Activated CD8-positive, alpha-beta memory T cell treated with anti-CD3 and anti-CD28 coated beads, Interleukin-2, amount 50 U/mL, for 1 hour (primary cell): ENCODE measurements at regions not wholly inside any gene's neighbourhood (a gene's known extent, or its start where the extent isn't known, plus 50 kb on each side); places are given as distances from the start of the nearest gene placed in this dataset.
"Not testable (repeated sequence)": the region's sequence is repeated elsewhere in the genome, so short reads cannot be mapped to it uniquely, and the experiment has no call there.

Experiments used
- DNase-seq: peaks from one replicate; pipeline ENCODE4 v3.0.0-alpha.2; 2020; ENCODE audit errors: extremely low read depth

DNA sequence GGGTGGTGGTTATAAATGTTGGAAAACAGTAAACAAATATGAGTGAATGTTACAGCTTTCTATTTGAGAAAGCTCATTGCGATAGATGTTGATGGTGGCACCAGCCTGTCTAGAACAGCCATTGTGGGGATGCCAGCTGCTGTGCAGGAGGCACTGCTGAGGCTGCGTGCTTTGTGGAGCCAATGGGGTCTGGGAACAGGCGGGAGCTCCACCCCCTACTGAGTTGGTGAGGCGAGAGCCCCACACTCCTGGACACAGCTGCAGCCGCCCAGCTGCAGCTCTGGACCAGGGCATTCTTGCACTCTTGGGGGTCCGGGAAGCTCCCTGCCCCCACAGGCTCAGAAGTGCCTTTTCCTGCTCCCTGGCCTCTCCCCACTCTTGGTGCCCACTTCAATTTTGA, 1147.1 kb upstream of the LRRTM3 start:
- DNase-seq, result no peak

DNA sequence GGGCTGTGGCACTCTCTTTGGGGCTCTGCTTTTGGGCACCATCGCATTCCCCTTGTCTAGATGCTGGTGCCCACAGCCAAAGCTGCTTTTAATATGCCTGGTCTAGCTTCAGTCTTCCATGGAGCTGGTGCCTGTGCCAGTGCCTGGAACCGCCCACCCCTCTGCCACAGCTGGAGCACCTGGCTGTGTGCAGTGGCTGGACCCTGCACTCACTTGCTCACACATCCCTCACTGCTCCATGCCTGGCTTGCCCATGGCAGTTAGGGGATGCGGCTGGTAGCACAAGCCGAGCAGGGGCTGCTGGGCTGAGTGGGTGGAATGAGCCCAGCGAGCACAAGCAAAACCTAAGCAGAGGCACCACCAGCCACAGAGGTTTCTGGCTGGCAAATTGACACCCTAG, 1145.9 kb upstream of the LRRTM3 start:
- no peak for DNase-seq

DNA sequence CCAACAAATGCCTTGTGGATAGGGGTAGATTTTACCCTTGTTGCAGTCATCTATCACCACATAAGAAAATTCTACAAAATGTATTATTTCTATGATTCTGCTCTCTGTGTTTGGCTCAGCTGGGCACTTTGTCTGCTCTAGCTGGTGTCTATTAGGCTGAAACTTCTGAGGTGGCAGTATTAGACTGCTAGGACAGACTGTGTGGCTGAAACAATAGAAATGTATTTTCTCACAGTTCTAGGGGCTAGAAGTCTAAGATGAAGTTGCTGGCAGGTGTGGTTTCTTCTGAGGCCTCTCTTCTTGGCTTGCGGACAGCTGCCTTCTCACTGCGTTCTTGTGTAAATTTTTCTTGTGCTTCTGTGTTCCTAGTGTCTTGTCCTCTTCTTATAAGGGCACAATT, 1139.6 kb upstream of the LRRTM3 start:
- DNase-seq, result no peak

DNA sequence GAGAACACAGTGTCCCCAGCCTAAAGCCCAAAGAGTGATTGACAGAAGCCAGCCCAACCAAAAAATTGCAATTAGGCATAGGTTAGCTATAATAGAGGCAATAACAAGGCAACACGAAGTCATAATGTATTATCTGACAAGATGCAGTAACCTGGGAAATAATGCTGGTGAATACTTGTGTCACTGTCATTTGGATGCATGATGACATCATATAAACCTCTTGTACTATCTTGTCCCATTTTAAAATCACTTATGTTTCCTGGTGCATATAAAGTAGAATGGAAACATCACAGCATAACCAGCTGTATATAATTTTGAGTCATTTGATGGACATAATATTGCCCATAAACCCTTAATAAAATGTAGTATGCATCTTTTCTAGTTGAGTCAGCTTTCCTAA, 1138.3 kb upstream of the LRRTM3 start:
- DNase-seq, result no peak

DNA sequence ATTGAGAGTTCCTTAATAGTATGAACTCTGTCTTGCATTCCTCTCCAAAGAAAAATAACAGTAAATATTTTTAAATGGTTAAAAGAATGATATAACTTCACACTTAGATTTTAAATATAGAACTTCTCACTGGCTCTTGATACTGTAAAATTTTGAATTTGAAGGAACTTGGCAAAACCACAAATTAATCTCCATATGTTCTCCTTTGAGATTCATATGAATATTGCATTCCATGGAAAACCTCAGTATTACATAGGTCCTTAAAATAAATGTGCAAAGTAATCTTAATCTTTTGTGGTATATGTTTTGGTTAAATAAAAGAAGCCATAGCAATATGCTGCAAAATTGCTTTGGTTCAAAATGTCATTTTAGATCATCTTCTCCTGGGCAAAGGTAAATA, 1137.6 kb upstream of the LRRTM3 start:
- no peak for DNase-seq

DNA sequence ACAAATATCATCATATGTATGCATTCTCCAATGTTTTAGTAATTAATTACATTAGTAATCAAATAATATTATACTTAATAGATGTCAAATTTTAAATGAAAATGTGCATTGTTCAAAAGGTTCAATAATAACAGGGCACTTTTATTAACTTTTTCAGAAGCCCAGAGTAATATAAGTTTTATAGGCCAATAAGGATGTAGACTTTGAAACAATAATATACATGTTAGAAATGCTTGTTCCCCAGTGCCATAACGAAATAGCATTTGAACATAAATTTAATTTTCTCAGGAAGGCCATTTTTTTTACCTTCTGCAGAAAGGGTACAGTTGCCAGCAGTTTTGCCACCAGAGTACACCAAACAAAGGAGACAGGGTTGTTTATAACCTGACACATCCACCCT, 1133.9 kb upstream of the LRRTM3 start:
- no peak for DNase-seq

DNA sequence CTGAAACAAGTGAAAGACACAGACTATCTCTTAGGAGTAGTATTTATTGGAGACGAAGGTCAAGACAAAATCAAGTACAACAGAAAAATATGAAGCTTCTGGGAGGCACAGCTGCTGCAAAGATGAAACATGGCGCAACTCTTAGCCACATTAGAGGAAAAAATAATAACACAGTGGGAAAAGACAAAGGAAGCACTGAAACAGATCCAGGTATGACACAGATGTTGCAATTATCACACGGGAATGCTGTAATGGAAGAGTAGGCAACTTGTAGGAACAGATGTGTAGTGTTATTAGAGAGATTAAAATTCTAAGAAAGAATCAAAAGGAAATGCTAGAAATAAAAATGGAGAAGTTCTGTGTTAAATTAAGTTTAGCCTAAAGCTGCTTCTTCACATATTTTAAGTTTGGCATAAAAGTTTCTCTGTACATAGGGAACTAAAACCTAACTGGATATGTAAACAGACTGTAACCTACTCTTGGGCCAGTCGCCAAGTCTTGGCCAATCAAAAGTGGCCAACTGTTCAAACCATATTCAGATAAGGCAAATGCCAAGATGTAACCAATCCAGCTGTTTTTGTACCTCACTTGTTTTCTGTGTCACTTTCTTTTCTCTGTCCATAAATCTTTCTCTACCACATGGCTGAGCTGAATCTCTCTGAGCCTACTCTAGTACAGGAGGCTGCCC, 1132.0 kb upstream of the LRRTM3 start:
- no peak for DNase-seq

DNA sequence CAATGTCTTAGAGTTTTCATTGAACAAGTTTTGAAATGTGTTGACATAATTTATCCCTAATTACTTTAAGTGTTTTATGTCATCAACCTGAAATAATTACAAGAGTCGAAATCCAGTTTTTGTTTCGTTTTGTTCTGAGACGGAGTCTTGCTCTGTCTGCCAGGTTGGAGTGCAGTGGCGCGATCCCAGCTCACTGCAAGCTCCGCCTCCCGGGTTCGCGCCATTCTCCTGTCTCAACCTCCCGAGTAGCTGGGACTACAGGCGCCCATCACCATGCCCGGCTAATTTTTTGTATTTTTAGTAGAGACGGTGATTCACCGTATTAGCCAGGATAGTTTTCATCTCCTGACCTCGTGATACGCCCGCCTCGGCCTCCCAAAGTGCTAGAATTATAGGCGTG, 1131.0 kb upstream of the LRRTM3 start:
- not testable (repeated sequence) for DNase-seq

DNA sequence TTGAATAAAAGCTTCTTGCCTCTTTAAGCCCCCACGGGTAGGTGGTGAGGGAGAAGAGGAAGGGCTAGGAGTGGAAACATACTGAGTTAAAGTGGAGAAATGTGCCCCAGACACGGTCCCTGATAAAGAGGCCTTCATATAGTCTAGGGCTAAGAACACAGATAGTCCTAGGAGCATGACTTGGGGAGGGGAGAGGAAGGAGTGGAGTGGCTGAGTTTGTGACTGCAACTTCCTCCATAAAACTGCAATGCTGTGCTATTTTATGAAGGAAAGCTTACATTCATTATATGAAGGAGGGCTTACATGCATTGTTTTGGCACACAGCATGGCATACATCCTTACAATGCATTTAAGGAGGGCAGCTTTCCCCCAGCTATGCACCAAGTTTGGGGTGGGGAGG, 1129.4 kb upstream of the LRRTM3 start:
- DNase-seq, result no peak

DNA sequence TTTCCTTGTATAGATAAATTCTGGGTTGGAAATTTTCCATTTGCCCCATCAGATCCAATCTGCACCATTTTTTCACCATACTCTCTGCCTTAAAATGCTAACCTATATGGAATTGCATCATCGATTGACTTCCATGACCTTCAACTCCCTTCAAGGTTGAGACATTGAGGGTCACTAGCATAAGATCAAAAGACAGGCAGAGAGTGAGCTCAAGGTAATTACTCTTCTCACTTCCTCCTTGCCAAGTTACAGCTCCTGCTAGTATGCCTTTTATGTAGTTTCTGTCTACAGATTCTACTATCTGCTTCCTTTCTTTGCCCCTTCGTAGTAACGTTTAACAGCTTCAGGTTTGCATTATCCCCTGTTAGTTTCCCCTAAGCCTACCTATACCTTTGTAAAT, 1127.7 kb upstream of the LRRTM3 start:
- no peak for DNase-seq

DNA sequence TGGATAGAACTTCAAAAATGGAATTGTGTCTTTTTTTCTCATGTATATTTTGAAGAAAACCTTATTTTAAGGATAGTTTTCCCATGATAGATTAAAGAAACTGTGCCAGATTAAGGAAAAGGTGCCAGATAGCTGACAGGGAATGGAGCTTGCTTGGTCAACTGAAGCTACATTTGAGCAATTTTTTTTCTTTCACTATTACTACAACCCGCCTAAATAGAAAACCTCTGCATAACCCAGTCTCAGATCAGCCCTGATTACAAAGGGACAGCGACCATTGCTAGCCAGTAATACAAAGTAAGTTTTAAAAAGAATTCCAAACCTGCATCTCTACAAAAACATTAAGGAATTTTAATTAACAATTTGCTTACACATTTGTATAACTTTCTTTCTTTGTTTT, 1123.4 kb upstream of the LRRTM3 start:
- DNase-seq, result no peak

DNA sequence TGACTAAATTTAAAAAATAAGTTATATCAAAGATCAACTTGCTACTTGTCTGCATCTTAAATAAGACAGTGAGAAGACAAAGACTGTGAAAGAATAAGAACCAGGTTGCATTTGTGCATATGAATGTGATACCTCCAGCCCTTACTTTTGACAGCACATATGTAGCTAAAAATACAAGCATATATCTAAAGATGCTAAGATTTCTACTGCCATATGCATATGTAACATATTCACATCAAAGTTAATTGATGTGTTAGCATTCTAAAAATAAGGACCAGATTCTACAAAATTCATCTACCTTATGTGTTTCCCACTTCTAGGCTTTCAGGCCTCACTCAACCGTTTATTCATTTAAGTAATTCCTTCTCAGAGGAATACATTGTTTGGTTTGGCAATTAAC, 1120.3 kb upstream of the LRRTM3 start:
- no peak for DNase-seq

DNA sequence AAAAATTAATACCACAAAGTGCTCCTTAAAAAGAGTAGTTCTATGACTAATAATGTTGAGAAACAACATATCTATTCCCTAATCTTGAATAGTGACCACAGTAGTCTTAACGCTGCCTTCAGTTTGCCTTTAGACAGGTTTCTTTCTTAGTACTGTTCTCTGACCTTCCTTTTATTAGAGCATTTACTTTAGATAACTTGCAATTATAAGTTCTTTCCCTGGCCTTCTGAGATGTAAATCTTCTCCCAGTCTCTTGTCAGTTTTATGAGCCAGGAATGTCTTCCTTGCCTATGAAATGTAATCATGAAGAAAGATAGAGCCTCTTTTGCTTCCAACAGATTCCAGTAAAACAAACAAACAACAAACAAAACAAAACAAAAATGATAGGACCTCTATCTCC, 1119.8 kb upstream of the LRRTM3 start:
- DNase-seq, result no peak

DNA sequence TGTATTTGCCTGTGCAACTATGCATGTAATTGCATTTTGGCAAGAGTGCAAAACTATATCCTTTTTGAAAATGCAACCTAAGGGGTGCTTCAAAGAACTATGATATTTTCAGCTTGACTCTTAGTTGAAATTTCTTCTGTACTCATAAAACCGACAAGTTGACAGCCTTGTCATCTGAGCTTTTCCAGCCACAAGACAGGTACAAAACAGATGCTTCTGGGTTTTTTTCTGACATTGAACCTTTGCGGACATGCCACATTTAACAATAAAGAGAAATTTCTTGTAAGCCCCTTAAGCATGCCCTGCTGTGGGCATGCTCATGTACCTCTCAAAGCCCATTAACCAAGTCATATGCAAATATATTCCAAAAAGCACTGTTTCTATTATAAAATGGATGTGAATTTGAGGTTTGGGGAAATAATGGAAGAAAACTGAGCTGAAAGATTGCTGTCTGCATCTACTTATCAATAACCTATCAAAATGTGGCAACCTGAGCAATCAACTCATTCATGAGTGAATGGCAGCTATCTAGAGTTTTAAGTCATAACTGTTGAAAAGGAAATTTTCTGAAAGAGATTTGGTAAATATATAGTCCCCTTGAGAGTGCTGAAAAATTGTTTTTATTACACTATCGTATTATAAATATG, 1117.0 kb upstream of the LRRTM3 start:
- DNase-seq, result no peak

DNA sequence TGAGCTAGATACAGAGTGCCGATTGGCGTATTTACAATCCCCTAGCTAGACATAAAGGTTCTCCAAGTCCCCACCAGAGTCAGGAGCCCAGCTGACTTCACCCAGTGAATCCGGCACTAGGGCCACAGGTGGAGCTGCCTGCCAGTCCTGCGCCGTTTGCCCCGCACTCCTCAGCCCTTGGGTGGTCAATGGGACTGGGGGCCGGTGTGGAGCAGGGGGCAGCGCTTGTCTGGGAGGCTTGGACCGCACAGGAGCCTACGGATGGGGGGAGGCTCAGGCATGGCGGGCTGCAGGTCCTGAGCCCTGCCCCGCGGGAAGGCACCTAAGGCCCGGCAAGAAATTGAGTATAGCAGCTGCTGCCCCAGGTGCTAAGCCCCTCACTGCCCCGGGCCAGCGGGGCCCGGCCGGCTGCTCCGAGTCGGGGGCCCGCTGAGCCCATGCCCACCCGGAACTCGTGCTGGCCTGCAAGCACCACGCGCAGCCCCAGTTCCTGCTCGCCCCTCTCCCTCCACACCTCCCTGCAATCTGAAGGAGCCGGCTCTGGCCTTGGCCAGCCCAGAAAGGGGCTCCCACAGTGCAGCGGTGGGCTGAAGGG, 1113.8 kb upstream of the LRRTM3 start:
- DNase-seq, result no peak

DNA sequence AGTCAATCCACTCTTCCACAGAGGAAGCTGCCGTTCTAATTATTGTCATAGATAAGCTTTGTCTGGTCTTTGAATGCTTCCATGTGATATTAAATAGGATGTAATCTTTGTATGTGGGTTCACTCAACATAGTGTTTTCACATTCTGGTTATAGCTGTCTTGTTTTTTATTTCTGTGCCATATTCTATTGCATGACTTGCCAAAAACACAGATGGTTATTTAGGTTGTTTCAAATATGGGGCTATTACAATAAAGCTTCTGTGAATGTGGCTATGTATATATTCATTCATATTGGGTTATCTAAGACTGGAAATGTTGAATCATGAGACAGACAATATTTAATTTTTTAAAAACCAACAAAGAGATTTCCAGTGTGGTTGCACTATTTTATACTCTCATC, 1109.3 kb upstream of the LRRTM3 start:
- DNase-seq, result no peak

DNA sequence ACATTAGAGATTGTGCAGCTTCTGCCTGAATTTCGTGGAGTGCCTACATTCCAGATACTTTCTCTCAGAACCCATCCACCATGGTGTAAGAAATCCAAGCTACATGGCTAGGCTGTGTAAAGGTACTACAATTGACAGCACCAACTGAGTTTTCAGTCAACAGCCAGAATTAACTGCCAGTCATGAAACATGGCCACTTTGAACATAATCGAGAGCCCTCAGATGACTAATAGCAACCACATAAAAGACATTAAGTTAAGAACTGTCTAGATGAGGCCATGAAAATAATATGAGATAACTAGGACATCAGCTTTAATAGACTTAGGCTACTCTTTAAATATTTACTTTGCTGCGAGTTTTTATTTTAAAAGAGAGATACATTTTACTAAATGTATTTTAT, 1106.8 kb upstream of the LRRTM3 start:
- DNase-seq, result no peak

DNA sequence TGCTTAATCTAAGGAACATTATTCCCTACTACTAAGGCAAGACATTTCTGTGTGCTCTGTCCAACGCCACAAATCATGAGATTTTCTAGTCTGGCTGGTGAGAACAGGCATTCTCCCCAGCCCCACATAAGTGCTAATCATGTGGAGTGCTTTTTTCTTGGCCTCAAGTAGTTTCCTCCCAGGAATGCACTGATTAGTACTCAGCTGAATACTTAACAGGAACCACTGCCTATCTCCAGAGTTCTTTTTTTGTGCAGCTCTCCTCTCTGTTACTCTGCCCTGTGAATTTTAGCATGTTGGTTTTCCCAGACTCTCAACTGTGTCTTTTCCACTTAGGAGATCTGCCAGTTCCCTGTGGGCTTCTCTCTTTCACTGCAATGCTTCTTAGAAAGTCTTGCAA, 1098.5 kb upstream of the LRRTM3 start:
- no peak for DNase-seq

DNA sequence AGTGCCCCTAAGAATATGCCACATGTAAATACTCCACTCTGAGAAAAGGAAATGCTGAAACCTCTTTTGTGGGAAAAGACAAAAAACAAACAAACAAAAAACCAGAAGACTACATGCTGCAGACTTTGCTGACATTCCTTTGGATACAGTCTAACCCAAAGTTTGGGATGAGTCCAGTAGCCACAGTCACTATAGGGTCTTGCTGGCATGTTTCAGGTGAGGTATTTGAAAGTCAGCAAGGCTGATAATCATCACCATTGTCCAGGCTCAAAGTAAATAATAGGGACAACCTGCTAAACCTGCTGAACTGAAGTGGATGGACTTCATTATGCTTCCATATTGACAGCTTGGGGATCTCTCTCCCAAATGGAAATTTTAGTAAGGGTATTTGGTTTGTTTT, 1087.0 kb upstream of the LRRTM3 start:
- DNase-seq, result no peak

DNA sequence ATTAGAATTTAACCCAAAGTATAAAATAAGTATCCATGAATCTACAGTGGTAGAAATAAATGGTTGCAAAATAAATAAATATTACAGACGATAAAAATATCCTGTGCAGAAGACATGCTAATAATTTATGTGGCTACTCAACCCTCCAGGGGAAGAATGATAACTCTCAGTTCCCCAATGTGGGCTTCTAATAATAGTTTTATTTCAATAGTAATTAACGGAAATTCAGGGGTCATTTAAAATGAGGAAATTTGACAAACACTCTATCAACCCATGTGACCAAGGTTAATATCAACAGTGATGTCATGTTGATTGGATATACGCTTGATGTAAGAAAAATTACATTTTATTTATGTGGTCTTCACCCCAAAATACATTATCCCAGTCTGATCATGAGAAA, 1082.6 kb upstream of the LRRTM3 start:
- no peak for DNase-seq

DNA sequence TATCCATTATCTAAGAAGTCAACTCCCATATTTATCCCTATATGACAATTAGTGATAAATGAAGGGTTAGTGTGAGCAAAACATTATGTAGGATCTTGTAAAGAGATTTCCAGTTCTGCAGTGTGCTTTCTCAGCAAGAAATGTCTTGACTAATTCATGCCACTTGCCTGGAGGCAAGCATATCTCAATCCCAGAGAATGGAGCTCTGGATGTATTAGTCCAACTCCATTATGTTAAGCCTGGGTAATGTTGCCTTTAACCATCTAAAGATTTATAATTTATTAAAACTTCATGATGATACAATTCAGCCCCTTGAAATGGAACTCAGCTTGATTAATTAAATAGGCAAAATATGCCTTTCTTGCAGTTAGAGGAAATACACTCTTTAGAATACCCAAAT, 1079.9 kb upstream of the LRRTM3 start:
- DNase-seq, result no peak

DNA sequence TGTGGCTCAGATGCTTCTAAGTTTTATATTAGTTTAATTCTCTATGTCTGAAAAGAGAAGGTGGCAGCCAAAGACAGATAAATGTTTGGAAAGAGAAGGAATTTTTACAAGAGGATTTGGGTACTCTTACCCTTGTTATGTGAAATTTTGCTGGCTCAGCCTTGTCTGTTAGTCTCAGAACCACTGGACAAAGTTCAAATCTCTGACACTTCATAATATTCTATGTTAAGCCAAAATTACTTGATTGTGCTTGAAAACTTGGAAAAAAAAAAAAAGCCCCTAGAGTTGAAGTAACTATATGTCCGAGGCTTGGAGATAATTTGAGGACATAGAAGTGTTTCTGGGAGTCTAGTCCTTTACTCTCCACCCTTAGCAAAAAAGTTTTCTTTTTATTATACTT, 1079.3 kb upstream of the LRRTM3 start:
- no peak for DNase-seq

DNA sequence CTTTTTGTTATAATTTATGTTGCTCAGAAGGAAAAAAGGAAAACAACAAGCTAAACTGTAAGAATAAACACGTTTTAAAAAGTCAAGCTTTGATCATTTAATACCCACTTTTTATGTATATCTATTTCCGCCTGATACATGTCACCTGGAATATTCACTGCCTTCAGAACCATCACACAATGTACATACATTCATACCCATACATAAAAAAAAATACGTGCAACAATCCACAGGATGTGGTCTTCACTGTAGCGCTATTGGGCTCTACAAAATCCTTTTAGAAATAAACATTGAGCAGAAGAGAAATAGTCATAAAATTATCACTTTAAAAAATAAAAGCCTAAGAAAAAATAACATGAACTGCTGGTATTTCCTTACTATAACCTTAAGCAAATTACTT, 1078.9 kb upstream of the LRRTM3 start:
- no peak for DNase-seq
